Smooth muscle cell (in vitro differentiated cells): ENCODE measurements at regions not wholly inside any gene's neighbourhood (a gene's known extent, or its start where the extent isn't known, plus 50 kb on each side); places are given as distances from the start of the nearest gene placed in this dataset.

Source experiments
- DNase-seq: peaks from one replicate; lab custom pipeline; 2025; ENCODE audit not compliant: unreplicated experiment; lab: John Stamatoyannopoulos, UW
- H2AFZ ChIP-seq: fragments of 200-600 bp; sonication (generic); 2 replicates; pipeline ENCODE4 v1.6.0; 2016; ENCODE audit warnings: antibody characterized with exemption, low read depth, mild to moderate bottlenecking
- H3F3A ChIP-seq: fragments of 200-600 bp; sonication (generic); 2 replicates; pipeline ENCODE4 v1.6.0; 2017; ENCODE audit warnings: antibody characterized with exemption, low read depth
- H3K27ac ChIP-seq: fragments of 200-600 bp; sonication (generic); 2 replicates; pipeline ENCODE4 v1.5.1; 2016; ENCODE audit warnings: low read depth, mild to moderate bottlenecking
- H3K27me3 ChIP-seq: fragments of 200-600 bp; sonication (generic); 2 replicates; pipeline ENCODE4 v1.6.1; 2016; ENCODE audit warnings: low read depth, mild to moderate bottlenecking
- H3K36me3 ChIP-seq: fragments of 200-600 bp; sonication (generic); 2 replicates; pipeline ENCODE4 v1.5.1; 2016; ENCODE audit warnings: low read depth
- H3K4me1 ChIP-seq: fragments of 200-600 bp; sonication (generic); 2 replicates; pipeline ENCODE4 v1.5.1; 2016; ENCODE audit warnings: low read depth
- H3K4me2 ChIP-seq: fragments of 200-600 bp; sonication (generic); 2 replicates; pipeline ENCODE4 v1.6.0; 2016; ENCODE audit warnings: mild to moderate bottlenecking
- H3K4me3 ChIP-seq: fragments of 200-600 bp; sonication (generic); 2 replicates; pipeline ENCODE4 v1.5.1; 2016; ENCODE audit warnings: mild to moderate bottlenecking
- H3K79me2 ChIP-seq: fragments of 200-600 bp; sonication (generic); 2 replicates; pipeline ENCODE4 v1.6.0; 2016; ENCODE audit warnings: low read depth, mild to moderate bottlenecking
- H3K9ac ChIP-seq: fragments of 200-600 bp; sonication (generic); 2 replicates; pipeline ENCODE4 v1.6.0; 2016; ENCODE audit warnings: low read depth
- H3K9me3 ChIP-seq: fragments of 200-600 bp; sonication (generic); replicated peaks from 2 replicates; pipeline ENCODE4 v1.5.1; 2016; ENCODE audit warnings: low read depth
- H4K20me1 ChIP-seq: fragments of 200-600 bp; sonication (generic); 2 replicates; pipeline ENCODE4 v1.6.0; 2016; ENCODE audit warnings: low read depth
- WGBS: methylation state at CpG from one replicate; pipeline ENCODE4 v1.1.7; 2016; ENCODE audit warnings: low lambda C conversion rate; 5-methylcytosine and 5-hydroxymethylcytosine counted together
- TF ChIP-seq, protein P1 (sequence below): fragments of 200-600 bp; sonication (generic); IDR thresholded peaks from 2 replicates; pipeline ENCODE4 v1.5.1; 2017; ENCODE audit warnings: borderline replicate concordance, mild to moderate bottlenecking, antibody characterized with exemption; ENCODE audit not compliant: insufficient read depth, poor library complexity, severe bottlenecking

DNA sequence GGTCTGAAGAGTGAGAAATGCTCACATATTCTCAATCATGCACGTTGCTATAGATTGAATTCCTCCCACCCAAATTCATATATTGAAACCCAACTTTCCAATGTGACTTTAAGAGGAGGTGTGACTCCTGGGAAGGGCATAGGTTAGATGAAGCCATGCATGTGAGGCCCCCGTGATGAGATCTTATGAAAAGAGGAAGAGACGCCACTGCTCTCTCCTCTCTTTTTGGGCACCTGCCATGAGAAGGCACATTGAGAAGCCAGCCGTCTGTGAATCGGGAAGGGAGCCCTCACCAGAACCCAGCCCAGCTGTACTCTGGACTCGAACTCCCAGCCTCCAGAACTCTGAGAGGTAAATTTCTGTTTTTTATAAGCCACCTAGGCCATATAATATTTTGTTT is 842.6 kb upstream of the SALL3 start:
- no peaks in the 10 kb centered on the region for H3K9me3 ChIP-seq
- no peak for DNase-seq
- H3K27me3 ChIP-seq: peaks cover 4% of the 10 kb centered on the region
- TF ChIP-seq, protein P1, sequence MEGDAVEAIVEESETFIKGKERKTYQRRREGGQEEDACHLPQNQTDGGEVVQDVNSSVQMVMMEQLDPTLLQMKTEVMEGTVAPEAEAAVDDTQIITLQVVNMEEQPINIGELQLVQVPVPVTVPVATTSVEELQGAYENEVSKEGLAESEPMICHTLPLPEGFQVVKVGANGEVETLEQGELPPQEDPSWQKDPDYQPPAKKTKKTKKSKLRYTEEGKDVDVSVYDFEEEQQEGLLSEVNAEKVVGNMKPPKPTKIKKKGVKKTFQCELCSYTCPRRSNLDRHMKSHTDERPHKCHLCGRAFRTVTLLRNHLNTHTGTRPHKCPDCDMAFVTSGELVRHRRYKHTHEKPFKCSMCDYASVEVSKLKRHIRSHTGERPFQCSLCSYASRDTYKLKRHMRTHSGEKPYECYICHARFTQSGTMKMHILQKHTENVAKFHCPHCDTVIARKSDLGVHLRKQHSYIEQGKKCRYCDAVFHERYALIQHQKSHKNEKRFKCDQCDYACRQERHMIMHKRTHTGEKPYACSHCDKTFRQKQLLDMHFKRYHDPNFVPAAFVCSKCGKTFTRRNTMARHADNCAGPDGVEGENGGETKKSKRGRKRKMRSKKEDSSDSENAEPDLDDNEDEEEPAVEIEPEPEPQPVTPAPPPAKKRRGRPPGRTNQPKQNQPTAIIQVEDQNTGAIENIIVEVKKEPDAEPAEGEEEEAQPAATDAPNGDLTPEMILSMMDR: no peak
- H3K79me2 ChIP-seq: no peaks in the 10 kb centered on the region
- 85% methylated on average over 6 of the region's 6 CpGs for WGBS
- H3K4me3 ChIP-seq: no peak overlapping the region
- H2AFZ ChIP-seq: no peak overlapping the region
- H3K4me1 ChIP-seq: peaks cover 4% of the 10 kb centered on the region
- no peaks in the 10 kb centered on the region for H3K36me3 ChIP-seq
- H3K9ac ChIP-seq: no peak overlapping the region
- H3K27ac ChIP-seq: no peak overlapping the region
- H4K20me1 ChIP-seq: no peaks in the 10 kb centered on the region
- H3K4me2 ChIP-seq: no peak overlapping the region
- no peaks in the 10 kb centered on the region for H3F3A ChIP-seq

GRCh38 chr18:78138983-78139496 is 840.6 kb upstream of the SALL3 start:
- DNase-seq: no peak
- H3K27me3 ChIP-seq: peaks cover 4% of the 10 kb centered on the region
- whole genome bisulfite sequencing: 30% methylated on average over 11 of the region's 11 CpGs

DNA sequence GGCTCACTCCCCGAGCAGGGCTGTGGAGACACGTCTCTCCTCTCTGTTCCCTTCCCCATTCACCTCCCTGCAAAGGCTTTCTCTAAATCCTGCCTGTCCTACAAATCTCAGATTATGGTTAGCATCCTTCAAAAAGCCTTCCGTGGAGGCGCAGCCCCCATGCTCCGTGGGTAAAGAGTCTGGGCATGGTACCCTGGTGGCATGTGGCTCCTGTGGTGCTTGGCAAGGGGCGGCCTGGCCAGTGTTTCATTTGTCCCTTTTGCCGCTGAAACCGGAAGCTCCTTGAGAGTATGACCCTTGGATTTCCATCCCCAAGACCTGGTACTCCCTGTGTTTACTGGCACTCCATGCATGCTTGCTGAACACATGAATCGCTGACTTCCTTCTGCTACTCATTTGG is 839.3 kb upstream of the SALL3 start:
- TF ChIP-seq, protein P1: no peak
- WGBS: 85% methylated on average over 9 of the region's 9 CpGs
- no peak for DNase-seq
- H3K4me1 ChIP-seq: peaks cover 4% of the 10 kb centered on the region
- H3K79me2 ChIP-seq: no peaks in the 10 kb centered on the region
- H4K20me1 ChIP-seq: no peaks in the 10 kb centered on the region
- H3K27ac ChIP-seq: no peak overlapping the region
- no peak overlapping the region for H2AFZ ChIP-seq
- H3K9ac ChIP-seq: no peak overlapping the region
- H3K4me3 ChIP-seq: no peak overlapping the region
- H3F3A ChIP-seq: no peaks in the 10 kb centered on the region
- peaks cover 4% of the 10 kb centered on the region for H3K27me3 ChIP-seq
- no peak overlapping the region for H3K4me2 ChIP-seq
- no peaks in the 10 kb centered on the region for H3K9me3 ChIP-seq
- H3K36me3 ChIP-seq: no peaks in the 10 kb centered on the region

More at GRCh38 chr18:78138983-78139496, 840.6 kb upstream of the SALL3 start:
- H3K4me2 ChIP-seq: no peak overlapping the region
- TF ChIP-seq, protein P1: no peak
- no peak overlapping the region for H2AFZ ChIP-seq
- H3K79me2 ChIP-seq: no peaks in the 10 kb centered on the region
- H3K27ac ChIP-seq: no peak overlapping the region
- no peaks in the 10 kb centered on the region for H4K20me1 ChIP-seq
- peaks cover 4% of the 10 kb centered on the region for H3K4me1 ChIP-seq
- no peak overlapping the region for H3K4me3 ChIP-seq
- H3K9me3 ChIP-seq: no peaks in the 10 kb centered on the region
- no peaks in the 10 kb centered on the region for H3F3A ChIP-seq
- no peak overlapping the region for H3K9ac ChIP-seq
- no peaks in the 10 kb centered on the region for H3K36me3 ChIP-seq

- DNase-seq: no peak
- H3K4me2 ChIP-seq: no peak overlapping the region
- H3K9ac ChIP-seq: no peak overlapping the region
- H3F3A ChIP-seq: no peaks in the 10 kb centered on the region
- no peak overlapping the region for H2AFZ ChIP-seq
- no peak overlapping the region for H3K4me3 ChIP-seq
- no peaks in the 10 kb centered on the region for H3K9me3 ChIP-seq
- H4K20me1 ChIP-seq: no peaks in the 10 kb centered on the region
- H3K27ac ChIP-seq: no peak overlapping the region
- TF ChIP-seq, protein P1: no peak
- H3K79me2 ChIP-seq: no peaks in the 10 kb centered on the region
- no peaks in the 10 kb centered on the region for H3K36me3 ChIP-seq
- no peaks in the 10 kb centered on the region for H3K27me3 ChIP-seq
- no peaks in the 10 kb centered on the region for H3K4me1 ChIP-seq
- 89% methylated on average over 11 of the region's 11 CpGs for WGBS
Observed at GRCh38 chr18:78144669-78145068, 834.9 kb upstream of the SALL3 start.
